ENCODE measurements at regions not wholly inside any gene's neighbourhood (a gene's known extent, or its start where the extent isn't known, plus 50 kb on each side); places are given as distances from the start of the nearest gene placed in this dataset.

- no peak for DNase-seq (ENCODE audit: low read depth)
Observed at GRCh38 chr5:54367844-54368243, 57.5 kb upstream of the ARL15 start.

GRCh38 chr5:54366707-54367106 lies 56.3 kb upstream of the ARL15 start:
- DNase-seq (ENCODE audit: low read depth) = no peak

DNA sequence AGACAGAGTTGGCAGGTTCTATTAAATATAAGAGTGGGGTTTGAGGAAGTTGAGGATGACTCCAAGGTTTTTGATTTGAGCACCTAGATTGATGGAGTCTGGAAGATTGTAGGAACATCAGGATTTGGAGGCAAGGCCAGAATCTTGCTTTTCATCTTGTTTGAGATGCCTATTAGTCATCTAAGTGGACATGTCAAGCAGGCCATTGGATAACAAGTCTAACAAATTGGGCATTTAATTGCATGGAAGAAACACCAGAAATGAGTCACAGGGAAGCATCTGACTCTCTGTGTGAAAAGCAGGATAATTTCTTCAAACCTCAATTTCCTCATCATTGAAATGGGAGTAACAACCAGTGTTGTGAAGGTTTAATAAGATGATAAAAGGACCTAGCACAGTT lies 53.3 kb upstream of the ARL15 start:
- no peak for DNase-seq (ENCODE audit: low read depth)

GRCh38 chr5:54362992-54363625 lies 52.7 kb upstream of the ARL15 start:
- DNase-seq (ENCODE audit: low read depth) = no peak

- peak; percentile 71 for DNase-seq (ENCODE audit: low read depth)
Observed at GRCh38 chr5:54362434-54362833, 52.1 kb upstream of the ARL15 start.

DNA sequence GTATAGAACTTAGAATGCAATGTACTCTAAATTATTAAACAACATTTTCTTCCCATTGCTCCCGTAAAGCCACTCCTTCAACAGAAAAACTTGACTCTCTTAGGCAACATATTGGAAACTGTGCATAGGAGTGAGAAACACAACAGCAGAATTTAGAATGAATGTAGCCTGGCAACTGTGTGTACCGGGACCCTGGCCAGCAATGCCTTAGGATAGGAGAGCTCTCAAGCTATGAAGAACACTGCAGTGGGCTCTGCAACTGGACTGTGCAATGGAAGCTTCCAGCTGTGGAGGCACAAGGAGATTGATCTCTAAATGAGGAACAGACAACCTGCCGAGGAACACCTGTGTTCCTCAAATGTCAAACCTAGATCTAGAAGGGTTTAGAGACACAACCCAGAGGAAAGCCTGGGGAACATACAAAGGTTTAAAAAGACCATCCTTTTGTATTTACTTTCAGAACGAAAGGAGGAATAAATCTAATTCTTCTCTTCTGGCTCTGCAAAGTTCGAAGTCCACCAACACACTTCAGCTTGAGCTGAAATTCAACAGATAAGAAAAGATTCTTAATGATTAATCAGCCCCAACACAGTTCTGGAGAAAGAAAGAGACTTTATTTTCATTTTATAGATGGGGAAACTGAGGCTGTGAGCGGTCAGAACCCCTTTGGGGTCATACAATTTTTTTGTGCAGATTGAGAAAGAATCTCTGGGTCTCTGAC lies 51.5 kb upstream of the ARL15 start:
- DNase-seq (ENCODE audit: low read depth) = no peak

- DNase-seq (ENCODE audit: low read depth) = no peak
Observed at GRCh38 chr5:54360925-54361662, 50.7 kb upstream of the ARL15 start.

Measured in stromal cell of bone marrow (primary cell).